HG03342 (cell line): ENCODE measurements at regions not wholly inside any gene's neighbourhood (a gene's known extent, or its start where the extent isn't known, plus 50 kb on each side); places are given as distances from the start of the nearest gene placed in this dataset.
"Not testable (repeated sequence)": the region's sequence is repeated elsewhere in the genome, so short reads cannot be mapped to it uniquely, and the experiment has no call there.

Experiments used
- ATAC-seq: cut with Tn5 transposase; IDR thresholded peaks from one replicate; pipeline ENCODE4 v1.9.1; 2021; ENCODE audit warnings: mild to moderate bottlenecking, moderate library complexity; ENCODE audit not compliant: unreplicated experiment

GRCh38 chr2:126952216-126952615 is 53.5 kb downstream of the TEX51 start:
- no peak for ATAC-seq

- ATAC-seq = no peak
These were observed 54.8 kb downstream of the TEX51 start for GRCh38 chr2:126953483-126953882.

DNA sequence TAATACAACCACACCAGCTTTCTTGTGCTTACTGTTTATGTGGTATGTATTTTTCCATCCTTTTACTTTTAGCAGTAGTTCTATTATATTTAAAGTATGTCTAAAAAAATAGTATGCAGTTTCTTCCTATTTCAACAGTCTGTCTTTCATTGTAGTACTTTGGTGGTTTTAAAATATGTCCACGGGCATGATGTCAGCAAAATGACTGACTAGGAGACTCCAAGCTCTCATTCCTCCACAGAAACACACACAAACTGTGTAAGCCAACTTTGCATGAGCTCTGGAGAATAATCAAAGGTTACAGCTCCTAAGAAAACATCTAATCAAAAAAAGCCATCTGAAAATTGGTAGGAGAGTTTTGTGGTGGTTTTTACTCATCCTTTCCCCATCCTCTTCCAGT is 56.1 kb downstream of the TEX51 start:
- ATAC-seq = no peak

DNA sequence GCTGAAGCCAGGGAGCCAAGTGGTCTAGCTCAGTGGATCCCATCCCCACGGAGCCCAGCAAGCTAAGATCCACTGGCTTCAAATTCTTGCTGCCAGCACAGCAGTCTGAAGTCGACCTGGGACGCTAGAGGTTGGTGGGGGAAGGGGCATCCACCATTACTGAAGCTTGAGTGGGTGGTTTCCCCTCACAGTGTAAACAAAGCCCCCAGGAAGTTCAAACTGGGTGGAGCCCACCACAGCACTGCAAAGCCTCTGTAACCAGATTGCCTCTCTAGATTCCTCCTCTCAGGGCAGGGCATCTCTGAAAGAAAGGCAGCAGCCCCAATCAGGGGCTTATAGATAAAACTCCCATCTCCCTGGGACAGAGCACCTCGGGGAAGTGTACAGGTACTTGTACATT is 58.1 kb downstream of the TEX51 start:
- ATAC-seq = not testable (repeated sequence)

DNA sequence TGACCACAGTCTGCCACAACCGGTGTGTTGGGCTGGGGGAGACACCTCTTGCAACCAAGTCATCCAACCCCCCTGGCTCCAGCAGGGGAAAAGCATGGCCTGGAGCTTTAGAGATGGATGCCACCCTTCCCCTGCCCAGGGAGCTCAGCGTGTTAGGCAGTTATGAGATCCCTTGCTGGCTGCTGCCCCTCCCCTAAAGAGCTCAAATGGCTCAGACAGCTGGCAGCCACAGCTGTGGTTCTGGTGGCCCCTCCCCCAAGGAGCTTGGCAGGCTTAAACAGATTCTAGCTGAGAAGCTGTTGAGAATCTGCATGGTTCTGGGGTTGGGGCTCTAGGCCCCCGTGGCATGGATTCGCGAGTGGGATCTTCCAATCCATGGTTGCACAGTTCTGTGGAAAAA is 64.7 kb downstream of the TEX51 start:
- no peak for ATAC-seq

- ATAC-seq = no peak
These were observed 67.9 kb downstream of the TEX51 start for GRCh38 chr2:126966601-126967000.

DNA sequence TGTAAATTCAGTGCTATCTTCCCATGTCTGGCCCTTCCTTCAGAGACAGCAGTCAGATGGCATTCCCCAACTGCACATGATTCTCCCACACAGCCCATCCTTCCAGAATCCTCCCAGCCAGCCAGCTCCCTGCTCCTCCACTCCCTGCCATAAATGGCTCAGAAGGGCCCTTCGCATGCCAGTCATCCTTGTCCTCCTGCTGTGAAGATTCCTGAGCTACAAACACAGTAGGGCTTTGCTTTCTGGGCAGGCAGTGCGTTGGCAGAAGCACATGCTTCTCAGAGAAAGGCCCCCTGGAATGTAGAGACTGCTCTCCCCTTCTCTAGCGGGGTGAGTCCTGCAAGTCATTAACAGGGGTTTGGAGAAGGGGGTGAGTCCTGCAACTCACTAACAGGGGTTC is 71.9 kb downstream of the TEX51 start:
- ATAC-seq = no peak

- no peak for ATAC-seq
These were observed 72.4 kb downstream of the TEX51 start for GRCh38 chr2:126971162-126971480.

DNA sequence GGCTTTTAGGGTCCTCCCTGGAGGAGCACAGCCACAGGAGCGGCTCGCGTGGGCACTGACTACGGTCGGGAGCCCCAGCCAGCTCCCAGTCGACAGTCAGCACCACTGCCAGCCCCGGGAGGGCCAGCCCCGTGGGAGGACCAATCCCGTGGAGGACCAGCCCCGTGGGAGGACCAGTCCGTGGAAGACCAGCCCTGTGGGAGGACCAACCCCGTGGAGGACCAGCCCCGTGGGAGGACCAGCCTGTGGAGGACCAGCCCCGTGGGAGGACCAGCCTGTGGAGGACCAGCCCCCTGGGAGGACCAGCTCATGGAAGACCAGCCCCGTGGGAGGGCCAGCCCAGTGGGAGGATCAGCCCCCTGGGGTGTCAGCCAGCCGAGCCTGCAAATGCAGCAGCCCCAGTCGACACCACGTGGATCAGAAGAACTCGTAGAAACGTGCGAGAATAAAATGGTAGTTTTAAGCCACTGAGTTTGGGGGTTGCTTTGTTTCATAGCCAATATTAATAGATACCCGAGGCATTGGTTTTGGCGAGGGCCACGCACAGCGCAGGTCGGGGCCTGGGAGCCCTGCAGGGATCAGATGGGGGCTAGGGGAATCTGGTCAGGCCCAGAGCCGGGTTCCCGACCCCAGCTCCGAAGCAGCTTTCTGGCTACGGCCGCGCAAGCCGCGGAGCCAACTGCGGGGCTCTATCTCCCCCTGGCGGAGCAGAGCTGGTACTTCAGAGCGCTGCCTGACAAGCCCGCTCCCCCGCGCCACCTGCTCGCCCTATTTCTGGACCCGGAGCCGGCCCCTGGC is 73.0 kb downstream of the TEX51 start:
- ATAC-seq = peak; percentile 95

DNA sequence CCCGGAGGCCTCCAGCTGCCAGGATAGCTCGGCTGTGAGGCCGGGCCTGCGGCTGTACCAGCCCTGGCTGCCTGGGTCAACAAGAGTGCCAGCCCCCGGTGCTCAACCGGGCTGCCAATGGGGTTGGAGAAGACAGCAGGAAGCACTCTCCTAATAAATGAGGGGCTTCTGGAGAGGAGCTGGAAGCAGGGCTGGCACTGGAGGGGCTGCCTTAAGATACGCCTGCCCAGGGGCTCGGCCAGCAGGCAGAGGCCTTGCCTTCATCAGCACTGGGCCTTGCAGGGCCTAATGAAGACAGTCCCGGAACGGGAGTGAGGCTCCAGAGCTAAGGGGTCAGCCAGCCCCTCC is 73.6 kb downstream of the TEX51 start:
- peak; percentile 13 for ATAC-seq

- ATAC-seq = no peak
These were observed 75.1 kb downstream of the TEX51 start for GRCh38 chr2:126973745-126974144.

- ATAC-seq = no peak
These were observed 77.3 kb downstream of the TEX51 start for GRCh38 chr2:126975671-126976655.

GRCh38 chr2:126976721-126977328 is 78.1 kb downstream of the TEX51 start:
- no peak for ATAC-seq

DNA sequence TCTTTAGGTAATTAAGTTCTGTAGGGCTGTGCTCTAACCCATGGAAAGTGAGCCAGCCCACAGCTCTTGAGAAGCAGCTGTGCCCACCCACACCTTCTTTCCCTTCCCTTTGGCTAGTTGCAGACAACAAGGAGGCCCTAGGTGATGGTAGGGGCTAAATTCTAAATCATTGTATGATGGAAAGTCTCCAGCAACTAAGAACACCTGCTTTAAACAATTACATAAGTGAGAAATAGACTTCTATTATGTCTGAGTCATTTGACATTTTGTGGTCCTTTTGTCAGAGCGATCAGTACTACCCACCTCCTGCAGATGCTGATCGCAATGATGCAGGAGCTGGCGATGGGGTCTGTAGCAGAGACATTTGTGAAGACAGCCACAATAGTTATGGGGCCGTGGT is 79.6 kb downstream of the TEX51 start:
- ATAC-seq = no peak

GRCh38 chr2:126979039-126980003 is 80.6 kb downstream of the TEX51 start:
- ATAC-seq = no peak

DNA sequence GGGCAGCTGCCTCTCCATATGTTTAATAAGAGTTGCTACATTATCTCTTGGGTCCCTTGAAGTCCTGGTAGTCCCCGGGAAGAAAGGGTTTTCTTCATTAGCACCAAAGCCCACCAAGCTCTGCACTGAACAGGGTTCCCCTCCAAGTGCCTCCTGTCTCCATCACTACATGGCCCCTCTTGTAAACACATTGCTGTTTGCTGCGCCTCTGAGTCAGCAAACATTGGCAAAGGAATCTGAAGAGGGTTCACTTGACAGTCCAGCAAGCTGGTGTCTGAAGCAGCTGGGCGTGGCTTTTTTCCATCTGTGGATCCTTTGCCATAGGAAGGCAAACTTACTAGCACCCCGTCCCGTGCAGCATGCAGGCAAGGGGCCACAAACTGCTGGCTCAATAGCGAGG is 82.8 kb downstream of the TEX51 start:
- no peak for ATAC-seq

GRCh38 chr2:126982935-126983334 is 84.2 kb downstream of the TEX51 start:
- no peak for ATAC-seq

DNA sequence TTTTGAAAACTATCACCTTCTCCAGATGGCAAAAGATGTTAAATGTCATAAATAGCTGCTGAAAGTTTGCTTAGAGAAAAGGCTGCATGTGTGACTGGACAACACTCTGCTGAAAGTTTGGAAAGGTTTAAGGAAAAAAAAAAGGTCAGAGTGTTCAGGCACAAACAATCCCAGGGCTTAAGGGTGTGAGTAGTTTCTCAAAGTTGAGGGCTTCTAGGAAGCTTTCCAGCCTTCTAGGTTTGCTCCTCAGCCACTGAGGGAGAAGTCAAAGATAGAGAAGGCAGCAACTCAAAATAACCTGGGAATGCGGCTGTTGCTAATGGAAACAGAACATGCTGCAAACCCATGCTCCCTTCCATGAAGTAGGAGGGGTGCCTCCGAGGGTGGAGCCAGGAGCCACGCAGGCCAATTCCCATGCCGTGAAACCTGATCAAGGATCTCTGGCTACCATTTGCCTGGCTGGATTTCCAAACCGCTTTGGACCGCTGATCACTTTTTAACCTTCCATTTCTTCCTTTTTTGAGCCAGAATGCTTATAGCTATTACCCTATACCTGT is 88.0 kb downstream of the TEX51 start:
- ATAC-seq = no peak

GRCh38 chr2:126988482-126988881 is 89.8 kb downstream of the TEX51 start:
- no peak for ATAC-seq

- not testable (repeated sequence) for ATAC-seq
These were observed 90.4 kb downstream of the TEX51 start for GRCh38 chr2:126989064-126989463.
